Osteocyte (in vitro differentiated cells): ENCODE measurements at regions not wholly inside any gene's neighbourhood (a gene's known extent, or its start where the extent isn't known, plus 50 kb on each side); places are given as distances from the start of the nearest gene placed in this dataset.

Experiments used
- DNase-seq: peaks from one replicate; pipeline ENCODE4 v3.0.0; 2021; ENCODE audit warnings: mixed read lengths; ENCODE audit not compliant: unreplicated experiment; ENCODE audit errors: extremely low spot score
- H3K27ac Mint-ChIP-seq: one replicate; pipeline ENCODE4 v1.8.0; 2021; ENCODE audit warnings: mild to moderate bottlenecking, mixed read lengths; ENCODE audit not compliant: unreplicated experiment
- H3K27me3 Mint-ChIP-seq: one replicate; pipeline ENCODE4 v1.8.0; 2021; ENCODE audit warnings: mixed read lengths; ENCODE audit not compliant: unreplicated experiment
- H3K36me3 Mint-ChIP-seq: one replicate; pipeline ENCODE4 v1.8.0; 2021; ENCODE audit warnings: mixed read lengths; ENCODE audit not compliant: unreplicated experiment
- H3K4me1 Mint-ChIP-seq: one replicate; pipeline ENCODE4 v1.8.0; 2021; ENCODE audit warnings: mixed read lengths; ENCODE audit not compliant: unreplicated experiment
- H3K4me3 Mint-ChIP-seq: one replicate; pipeline ENCODE4 v1.8.0; 2021; ENCODE audit warnings: mild to moderate bottlenecking, moderate library complexity, mixed read lengths; ENCODE audit not compliant: unreplicated experiment
- H3K9me3 Mint-ChIP-seq: one replicate; pipeline ENCODE4 v1.8.0; 2021; ENCODE audit warnings: mixed read lengths; ENCODE audit not compliant: unreplicated experiment
- CTCF ChIP-seq: fragments of 200-600 bp; sonication (generic); IDR thresholded peaks from 2 replicates; pipeline ENCODE4 v1.5.0; 2021; ENCODE audit warnings: antibody characterized with exemption, mild to moderate bottlenecking, moderate library complexity

- no peak for TF ChIP-seq CTCF
- Mint-ChIP-seq H3K4me3 (no peak overlapping the region), H3K9me3 (peaks cover 8% of the 10 kb centered on the region), H3K27me3 (peaks cover 21% of the 10 kb centered on the region), H3K27ac (no peak overlapping the region), H3K4me1 (peaks cover 8% of the 10 kb centered on the region), H3K36me3 (no peaks in the 10 kb centered on the region)
- no peak for DNase-seq
Observed at GRCh38 chr21:43297391-43297981, 128.7 kb downstream of the CRYAA start.

GRCh38 chr21:43295066-43295958 lies 126.5 kb downstream of the CRYAA start:
- Mint-ChIP-seq H3K27me3 (peaks cover 21% of the 10 kb centered on the region), H3K27ac (no peak overlapping the region), H3K36me3 (no peaks in the 10 kb centered on the region)

GRCh38 chr21:43294194-43294902 lies 125.5 kb downstream of the CRYAA start:
- no peak overlapping the region for H3K27ac Mint-ChIP-seq
- peaks cover 21% of the 10 kb centered on the region for H3K27me3 Mint-ChIP-seq
- H3K4me3 Mint-ChIP-seq: no peak overlapping the region
- H3K4me1 Mint-ChIP-seq: no peaks in the 10 kb centered on the region
- TF ChIP-seq CTCF: no peak
- no peak for DNase-seq
- H3K36me3 Mint-ChIP-seq: no peaks in the 10 kb centered on the region
- H3K9me3 Mint-ChIP-seq: peaks cover 8% of the 10 kb centered on the region

More at GRCh38 chr21:43295066-43295958, 126.5 kb downstream of the CRYAA start:
- no peak overlapping the region for H3K4me3 Mint-ChIP-seq
- no peak for DNase-seq
- H3K9me3 Mint-ChIP-seq: peaks cover 8% of the 10 kb centered on the region
- H3K4me1 Mint-ChIP-seq: no peaks in the 10 kb centered on the region
- TF ChIP-seq CTCF: no peak

- Mint-ChIP-seq H3K36me3 (no peaks in the 10 kb centered on the region), H3K4me3 (no peak overlapping the region), H3K9me3 (peaks cover 8% of the 10 kb centered on the region), H3K27ac (no peak overlapping the region), H3K27me3 (peaks cover 21% of the 10 kb centered on the region), H3K4me1 (peaks cover 6% of the 10 kb centered on the region)
- TF ChIP-seq CTCF: no peak
- no peak for DNase-seq
Observed at GRCh38 chr21:43292866-43293142, 124.0 kb downstream of the CRYAA start.
